ENCODE measurements at regions not wholly inside any gene's neighbourhood (a gene's known extent, or its start where the extent isn't known, plus 50 kb on each side); places are given as distances from the start of the nearest gene placed in this dataset.

- TF ChIP-seq EED (IDR thresholded peaks at IDR 0.05; ENCODE audit: low read depth): no peak
- TF ChIP-seq, protein P1, sequence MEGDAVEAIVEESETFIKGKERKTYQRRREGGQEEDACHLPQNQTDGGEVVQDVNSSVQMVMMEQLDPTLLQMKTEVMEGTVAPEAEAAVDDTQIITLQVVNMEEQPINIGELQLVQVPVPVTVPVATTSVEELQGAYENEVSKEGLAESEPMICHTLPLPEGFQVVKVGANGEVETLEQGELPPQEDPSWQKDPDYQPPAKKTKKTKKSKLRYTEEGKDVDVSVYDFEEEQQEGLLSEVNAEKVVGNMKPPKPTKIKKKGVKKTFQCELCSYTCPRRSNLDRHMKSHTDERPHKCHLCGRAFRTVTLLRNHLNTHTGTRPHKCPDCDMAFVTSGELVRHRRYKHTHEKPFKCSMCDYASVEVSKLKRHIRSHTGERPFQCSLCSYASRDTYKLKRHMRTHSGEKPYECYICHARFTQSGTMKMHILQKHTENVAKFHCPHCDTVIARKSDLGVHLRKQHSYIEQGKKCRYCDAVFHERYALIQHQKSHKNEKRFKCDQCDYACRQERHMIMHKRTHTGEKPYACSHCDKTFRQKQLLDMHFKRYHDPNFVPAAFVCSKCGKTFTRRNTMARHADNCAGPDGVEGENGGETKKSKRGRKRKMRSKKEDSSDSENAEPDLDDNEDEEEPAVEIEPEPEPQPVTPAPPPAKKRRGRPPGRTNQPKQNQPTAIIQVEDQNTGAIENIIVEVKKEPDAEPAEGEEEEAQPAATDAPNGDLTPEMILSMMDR (IDR thresholded peaks at IDR 0.05 in 2 of 3, conservative IDR thresholded peaks at IDR 0.05 in 1 of 3; ENCODE audit: control insufficient read depth in 2 of 3, extremely low read depth in 1 of 3, insufficient read depth in 1 of 3, low read depth in 3 of 3, low read length in 3 of 3): no peak
- no peak for TF ChIP-seq NR2C2 (IDR thresholded peaks at IDR 0.05; ENCODE audit: borderline replicate concordance, control insufficient read depth, insufficient read length, low read depth)
- no peak for TF ChIP-seq REST (IDR thresholded peaks at IDR 0.05; ENCODE audit: low read depth, low read length)
- no peak for TF ChIP-seq CREB1 (IDR thresholded peaks at IDR 0.05; ENCODE audit: low read depth)
- no peak for TF ChIP-seq EGR1 (IDR thresholded peaks at IDR 0.05; ENCODE audit: borderline replicate concordance in 1 of 2, low read depth in 2 of 2, low read length in 2 of 2)
- no peak for TF ChIP-seq POU2F2 (IDR thresholded peaks at IDR 0.05; ENCODE audit: borderline replicate concordance, low read depth, low read length)
- TF ChIP-seq MAX (IDR thresholded peaks at IDR 0.05; ENCODE audit: low read depth, low read length): no peak
- TF ChIP-seq, protein P2, sequence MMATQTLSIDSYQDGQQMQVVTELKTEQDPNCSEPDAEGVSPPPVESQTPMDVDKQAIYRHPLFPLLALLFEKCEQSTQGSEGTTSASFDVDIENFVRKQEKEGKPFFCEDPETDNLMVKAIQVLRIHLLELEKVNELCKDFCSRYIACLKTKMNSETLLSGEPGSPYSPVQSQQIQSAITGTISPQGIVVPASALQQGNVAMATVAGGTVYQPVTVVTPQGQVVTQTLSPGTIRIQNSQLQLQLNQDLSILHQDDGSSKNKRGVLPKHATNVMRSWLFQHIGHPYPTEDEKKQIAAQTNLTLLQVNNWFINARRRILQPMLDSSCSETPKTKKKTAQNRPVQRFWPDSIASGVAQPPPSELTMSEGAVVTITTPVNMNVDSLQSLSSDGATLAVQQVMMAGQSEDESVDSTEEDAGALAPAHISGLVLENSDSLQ (IDR thresholded peaks at IDR 0.05): no peak
- TF ChIP-seq SIN3A (IDR thresholded peaks at IDR 0.05; ENCODE audit: low read depth, low read length): no peak
- TF ChIP-seq, protein P3, sequence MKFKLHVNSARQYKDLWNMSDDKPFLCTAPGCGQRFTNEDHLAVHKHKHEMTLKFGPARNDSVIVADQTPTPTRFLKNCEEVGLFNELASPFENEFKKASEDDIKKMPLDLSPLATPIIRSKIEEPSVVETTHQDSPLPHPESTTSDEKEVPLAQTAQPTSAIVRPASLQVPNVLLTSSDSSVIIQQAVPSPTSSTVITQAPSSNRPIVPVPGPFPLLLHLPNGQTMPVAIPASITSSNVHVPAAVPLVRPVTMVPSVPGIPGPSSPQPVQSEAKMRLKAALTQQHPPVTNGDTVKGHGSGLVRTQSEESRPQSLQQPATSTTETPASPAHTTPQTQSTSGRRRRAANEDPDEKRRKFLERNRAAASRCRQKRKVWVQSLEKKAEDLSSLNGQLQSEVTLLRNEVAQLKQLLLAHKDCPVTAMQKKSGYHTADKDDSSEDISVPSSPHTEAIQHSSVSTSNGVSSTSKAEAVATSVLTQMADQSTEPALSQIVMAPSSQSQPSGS (IDR thresholded peaks at IDR 0.05; ENCODE audit: low read length): no peak
Observed at GRCh38 chr18:29928081-29928480, 1114.5 kb downstream of the DSC3 start.
